K562 (cell line): ENCODE measurements at regions not wholly inside any gene's neighbourhood (a gene's known extent, or its start where the extent isn't known, plus 50 kb on each side); places are given as distances from the start of the nearest gene placed in this dataset.

Source experiments
- CBX8 ChIP-seq: fragments of 200-600 bp; sonication (generic); IDR thresholded peaks from 2 replicates; pipeline ENCODE4 v1.6.1; 2012; ENCODE audit warnings: borderline replicate concordance, mixed run types, low read depth, mild to moderate bottlenecking, moderate library complexity, mixed read lengths, low read length, control low read depth, inconsistent platforms; ENCODE audit not compliant: poor library complexity, severe bottlenecking; ENCODE audit errors: extremely low read depth
- DNMT1 ChIP-seq: fragments of 450-650 bp; IDR thresholded peaks from 2 replicates; pipeline ENCODE4 v1.6.1; 2016; ENCODE audit warnings: antibody characterized with exemption, mild to moderate bottlenecking
- EGR1 ChIP-seq: fragments of 450-650 bp; conservative IDR thresholded peaks from 2 replicates; pipeline ENCODE4 v1.6.1; 2017; ENCODE audit warnings: mild to moderate bottlenecking
- ETV6 ChIP-seq, 3 experiments: fragments of 150-350 bp in 1 of 3; sonication (generic) in 1 of 3; formaldehyde crosslinking in 1 of 3; IDR thresholded peaks; 2 replicates each; pipeline versions ENCODE4 v1.6.1 to v1.8.0; 2014 to 2022; ENCODE audit warnings: borderline replicate concordance in 2 of 3, low read depth in 2 of 3, antibody characterized with exemption in 1 of 3, low read length in 1 of 3, mild to moderate bottlenecking in 1 of 3, missing genetic modification reagents in 1 of 3
- EZH2 ChIP-seq: IDR thresholded peaks from 2 replicates; pipeline ENCODE4 v1.6.1; 2012; ENCODE audit warnings: low read depth, mild to moderate bottlenecking, inconsistent platforms, low read length, borderline replicate concordance
- KHSRP ChIP-seq: fragments of 450-650 bp; IDR thresholded peaks from 2 replicates; pipeline ENCODE4 v1.6.1; 2017
- MECOM ChIP-seq: fragments of 250-450 bp; sonication (Bioruptor Pico); IDR thresholded peaks from 2 replicates; pipeline ENCODE4 v1.8.0; 2022; ENCODE audit warnings: inconsistent platforms
- PHF21A ChIP-seq: fragments of 450-650 bp; IDR thresholded peaks from 2 replicates; pipeline ENCODE4 v1.6.1; 2017; ENCODE audit warnings: low read depth, borderline replicate concordance
- TCFL5 ChIP-seq: fragments of 250-450 bp; sonication (Bioruptor Pico); conservative IDR thresholded peaks from 2 replicates; pipeline ENCODE4 v1.6.1; 2021; ENCODE audit warnings: mild to moderate bottlenecking, moderate library complexity, matching md5 sums
- ZEB2 ChIP-seq: fragments of 450-650 bp; IDR thresholded peaks from 2 replicates; pipeline ENCODE4 v1.6.1; 2016
- ZFPM2 ChIP-seq: fragments of 250-450 bp; sonication (Bioruptor Pico); IDR thresholded peaks from 2 replicates; pipeline ENCODE4 v1.5.1; 2022; ENCODE audit warnings: mild to moderate bottlenecking
- ZNF12 ChIP-seq: sonication (generic); formaldehyde crosslinking; IDR thresholded peaks from 2 replicates; pipeline ENCODE4 v1.4.0; 2020; ENCODE audit warnings: mild to moderate bottlenecking, missing genetic modification reagents
- TF ChIP-seq, protein P1 (sequence below), 2 experiments: fragments of 450-650 bp; IDR thresholded peaks; 2 replicates each; pipeline ENCODE4 v1.6.1; 2018; ENCODE audit warnings: mild to moderate bottlenecking in 2 of 2, low read depth in 1 of 2; ENCODE audit not compliant: partially characterized antibody in 2 of 2
- TF ChIP-seq, protein P2 (sequence below): sonication (generic); formaldehyde crosslinking; IDR thresholded peaks from 2 replicates; pipeline ENCODE4 v1.8.1; 2023; ENCODE audit warnings: mild to moderate bottlenecking, missing genetic modification reagents
- TF ChIP-seq, protein P3 (sequence below): fragments of 250-450 bp; sonication (Bioruptor Pico); IDR thresholded peaks from 2 replicates; pipeline ENCODE4 v1.8.0; 2022; ENCODE audit warnings: moderate library complexity, mild to moderate bottlenecking, inconsistent platforms
- TF ChIP-seq, protein P4 (sequence below): IDR thresholded peaks from 2 replicates; pipeline ENCODE4 v1.6.1; 2011; ENCODE audit warnings: borderline replicate concordance, low read depth, mild to moderate bottlenecking, moderate library complexity, low read length; ENCODE audit not compliant: insufficient read depth, poor library complexity, severe bottlenecking
- TF ChIP-seq, protein P5 (sequence below): fragments of 250-450 bp; sonication (Bioruptor Pico); IDR thresholded peaks from 2 replicates; pipeline ENCODE4 v1.5.0; 2020; ENCODE audit warnings: mild to moderate bottlenecking

DNA sequence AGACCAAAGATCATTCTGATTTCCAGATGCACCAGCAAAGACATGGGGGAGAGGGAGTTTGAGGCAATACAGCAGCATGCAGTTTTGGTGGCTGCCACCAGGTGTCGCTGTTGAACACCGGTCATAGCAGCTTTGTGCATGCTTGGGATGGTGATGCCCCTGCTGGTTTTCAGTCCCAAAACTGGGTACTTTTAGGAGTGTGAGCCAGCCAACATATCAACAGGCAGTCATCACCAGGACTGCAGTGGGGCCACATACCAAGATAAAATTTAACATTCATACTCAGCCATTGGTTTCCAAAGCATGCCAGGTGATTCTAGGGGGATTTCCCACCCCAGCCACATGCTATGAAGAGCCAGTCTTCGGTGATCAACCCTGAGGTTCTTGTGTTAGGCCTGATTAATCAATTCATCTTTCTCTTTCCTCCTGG lies 64.2 kb downstream of the PHETA1 start (continued):
- TF ChIP-seq, protein P1, sequence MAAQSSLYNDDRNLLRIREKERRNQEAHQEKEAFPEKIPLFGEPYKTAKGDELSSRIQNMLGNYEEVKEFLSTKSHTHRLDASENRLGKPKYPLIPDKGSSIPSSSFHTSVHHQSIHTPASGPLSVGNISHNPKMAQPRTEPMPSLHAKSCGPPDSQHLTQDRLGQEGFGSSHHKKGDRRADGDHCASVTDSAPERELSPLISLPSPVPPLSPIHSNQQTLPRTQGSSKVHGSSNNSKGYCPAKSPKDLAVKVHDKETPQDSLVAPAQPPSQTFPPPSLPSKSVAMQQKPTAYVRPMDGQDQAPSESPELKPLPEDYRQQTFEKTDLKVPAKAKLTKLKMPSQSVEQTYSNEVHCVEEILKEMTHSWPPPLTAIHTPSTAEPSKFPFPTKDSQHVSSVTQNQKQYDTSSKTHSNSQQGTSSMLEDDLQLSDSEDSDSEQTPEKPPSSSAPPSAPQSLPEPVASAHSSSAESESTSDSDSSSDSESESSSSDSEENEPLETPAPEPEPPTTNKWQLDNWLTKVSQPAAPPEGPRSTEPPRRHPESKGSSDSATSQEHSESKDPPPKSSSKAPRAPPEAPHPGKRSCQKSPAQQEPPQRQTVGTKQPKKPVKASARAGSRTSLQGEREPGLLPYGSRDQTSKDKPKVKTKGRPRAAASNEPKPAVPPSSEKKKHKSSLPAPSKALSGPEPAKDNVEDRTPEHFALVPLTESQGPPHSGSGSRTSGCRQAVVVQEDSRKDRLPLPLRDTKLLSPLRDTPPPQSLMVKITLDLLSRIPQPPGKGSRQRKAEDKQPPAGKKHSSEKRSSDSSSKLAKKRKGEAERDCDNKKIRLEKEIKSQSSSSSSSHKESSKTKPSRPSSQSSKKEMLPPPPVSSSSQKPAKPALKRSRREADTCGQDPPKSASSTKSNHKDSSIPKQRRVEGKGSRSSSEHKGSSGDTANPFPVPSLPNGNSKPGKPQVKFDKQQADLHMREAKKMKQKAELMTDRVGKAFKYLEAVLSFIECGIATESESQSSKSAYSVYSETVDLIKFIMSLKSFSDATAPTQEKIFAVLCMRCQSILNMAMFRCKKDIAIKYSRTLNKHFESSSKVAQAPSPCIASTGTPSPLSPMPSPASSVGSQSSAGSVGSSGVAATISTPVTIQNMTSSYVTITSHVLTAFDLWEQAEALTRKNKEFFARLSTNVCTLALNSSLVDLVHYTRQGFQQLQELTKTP (IDR thresholded peaks at IDR 0.05; ENCODE audit: low read depth in 1 of 2, partially characterized antibody in 2 of 2), result no peak
- TF ChIP-seq KHSRP, result no peak
- TF ChIP-seq PHF21A, result no peak
- TF ChIP-seq ZFPM2, result no peak
- TF ChIP-seq, protein P2, sequence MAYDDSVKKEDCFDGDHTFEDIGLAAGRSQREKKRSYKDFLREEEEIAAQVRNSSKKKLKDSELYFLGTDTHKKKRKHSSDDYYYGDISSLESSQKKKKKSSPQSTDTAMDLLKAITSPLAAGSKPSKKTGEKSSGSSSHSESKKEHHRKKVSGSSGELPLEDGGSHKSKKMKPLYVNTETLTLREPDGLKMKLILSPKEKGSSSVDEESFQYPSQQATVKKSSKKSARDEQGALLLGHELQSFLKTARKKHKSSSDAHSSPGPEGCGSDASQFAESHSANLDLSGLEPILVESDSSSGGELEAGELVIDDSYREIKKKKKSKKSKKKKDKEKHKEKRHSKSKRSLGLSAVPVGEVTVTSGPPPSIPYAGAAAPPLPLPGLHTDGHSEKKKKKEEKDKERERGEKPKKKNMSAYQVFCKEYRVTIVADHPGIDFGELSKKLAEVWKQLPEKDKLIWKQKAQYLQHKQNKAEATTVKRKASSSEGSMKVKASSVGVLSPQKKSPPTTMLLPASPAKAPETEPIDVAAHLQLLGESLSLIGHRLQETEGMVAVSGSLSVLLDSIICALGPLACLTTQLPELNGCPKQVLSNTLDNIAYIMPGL (CRISPR knock-in tag), result no peak
- no peak for TF ChIP-seq EZH2
- TF ChIP-seq, protein P3, sequence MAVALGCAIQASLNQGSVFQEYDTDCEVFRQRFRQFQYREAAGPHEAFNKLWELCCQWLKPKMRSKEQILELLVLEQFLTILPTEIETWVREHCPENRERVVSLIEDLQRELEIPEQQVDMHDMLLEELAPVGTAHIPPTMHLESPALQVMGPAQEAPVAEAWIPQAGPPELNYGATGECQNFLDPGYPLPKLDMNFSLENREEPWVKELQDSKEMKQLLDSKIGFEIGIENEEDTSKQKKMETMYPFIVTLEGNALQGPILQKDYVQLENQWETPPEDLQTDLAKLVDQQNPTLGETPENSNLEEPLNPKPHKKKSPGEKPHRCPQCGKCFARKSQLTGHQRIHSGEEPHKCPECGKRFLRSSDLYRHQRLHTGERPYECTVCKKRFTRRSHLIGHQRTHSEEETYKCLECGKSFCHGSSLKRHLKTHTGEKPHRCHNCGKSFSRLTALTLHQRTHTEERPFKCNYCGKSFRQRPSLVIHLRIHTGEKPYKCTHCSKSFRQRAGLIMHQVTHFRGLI (CRISPR knock-in tag), result no peak
- TF ChIP-seq TCFL5 (CRISPR knock-in tag), result no peak
- TF ChIP-seq, protein P4, sequence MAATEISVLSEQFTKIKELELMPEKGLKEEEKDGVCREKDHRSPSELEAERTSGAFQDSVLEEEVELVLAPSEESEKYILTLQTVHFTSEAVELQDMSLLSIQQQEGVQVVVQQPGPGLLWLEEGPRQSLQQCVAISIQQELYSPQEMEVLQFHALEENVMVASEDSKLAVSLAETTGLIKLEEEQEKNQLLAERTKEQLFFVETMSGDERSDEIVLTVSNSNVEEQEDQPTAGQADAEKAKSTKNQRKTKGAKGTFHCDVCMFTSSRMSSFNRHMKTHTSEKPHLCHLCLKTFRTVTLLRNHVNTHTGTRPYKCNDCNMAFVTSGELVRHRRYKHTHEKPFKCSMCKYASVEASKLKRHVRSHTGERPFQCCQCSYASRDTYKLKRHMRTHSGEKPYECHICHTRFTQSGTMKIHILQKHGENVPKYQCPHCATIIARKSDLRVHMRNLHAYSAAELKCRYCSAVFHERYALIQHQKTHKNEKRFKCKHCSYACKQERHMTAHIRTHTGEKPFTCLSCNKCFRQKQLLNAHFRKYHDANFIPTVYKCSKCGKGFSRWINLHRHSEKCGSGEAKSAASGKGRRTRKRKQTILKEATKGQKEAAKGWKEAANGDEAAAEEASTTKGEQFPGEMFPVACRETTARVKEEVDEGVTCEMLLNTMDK, result no peak
- TF ChIP-seq ZNF12 (CRISPR knock-in tag), result no peak
- no peak for TF ChIP-seq EGR1
- TF ChIP-seq DNMT1, result no peak
- TF ChIP-seq ETV6 (IDR thresholded peaks at IDR 0.05; ENCODE audit: borderline replicate concordance in 1 of 2, low read depth in 2 of 2, low read length in 1 of 2), result no peak
- TF ChIP-seq ETV6 (CRISPR knock-in tag; IDR thresholded peaks at IDR 0.05; ENCODE audit: borderline replicate concordance), result no peak
- 0 out of 2 replicates have a peak, but pooled peaks have one; percentile 62 for TF ChIP-seq ZEB2
- no peak for TF ChIP-seq MECOM (CRISPR knock-in tag)
- TF ChIP-seq CBX8, result no peak
- TF ChIP-seq, protein P5, sequence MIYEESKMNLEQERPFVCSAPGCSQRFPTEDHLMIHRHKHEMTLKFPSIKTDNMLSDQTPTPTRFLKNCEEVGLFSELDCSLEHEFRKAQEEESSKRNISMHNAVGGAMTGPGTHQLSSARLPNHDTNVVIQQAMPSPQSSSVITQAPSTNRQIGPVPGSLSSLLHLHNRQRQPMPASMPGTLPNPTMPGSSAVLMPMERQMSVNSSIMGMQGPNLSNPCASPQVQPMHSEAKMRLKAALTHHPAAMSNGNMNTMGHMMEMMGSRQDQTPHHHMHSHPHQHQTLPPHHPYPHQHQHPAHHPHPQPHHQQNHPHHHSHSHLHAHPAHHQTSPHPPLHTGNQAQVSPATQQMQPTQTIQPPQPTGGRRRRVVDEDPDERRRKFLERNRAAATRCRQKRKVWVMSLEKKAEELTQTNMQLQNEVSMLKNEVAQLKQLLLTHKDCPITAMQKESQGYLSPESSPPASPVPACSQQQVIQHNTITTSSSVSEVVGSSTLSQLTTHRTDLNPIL, result no peak
